ENCODE measurements at regions not wholly inside any gene's neighbourhood (a gene's known extent, or its start where the extent isn't known, plus 50 kb on each side); places are given as distances from the start of the nearest gene placed in this dataset.

GRCh38 chr18:40863801-40864200, 1091.2 kb upstream of the PIK3C3 start:
- no peak for DNase-seq

DNA sequence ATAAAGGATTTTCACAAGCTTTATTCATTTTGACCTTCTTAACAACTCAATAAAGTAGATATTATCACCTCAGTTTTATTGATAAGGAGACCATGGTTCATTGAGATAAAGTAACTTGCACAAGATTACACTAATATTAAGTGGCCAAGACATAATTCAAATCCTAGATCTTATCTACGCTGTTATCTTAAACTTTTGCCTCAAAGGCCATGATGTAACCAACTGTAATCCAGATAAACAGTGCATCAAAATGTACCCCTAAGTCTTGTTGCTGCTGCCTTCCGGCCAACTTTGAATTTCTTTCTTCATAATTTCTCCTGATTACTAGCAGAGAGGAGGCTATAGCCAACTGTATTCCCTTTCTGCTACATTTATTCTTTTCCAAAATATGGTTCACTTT, 1094.8 kb upstream of the PIK3C3 start:
- DNase-seq = no peak

GRCh38 chr18:40855661-40856060, 1099.4 kb upstream of the PIK3C3 start:
- no peak for DNase-seq

- DNase-seq = no peak
Observed at GRCh38 chr18:40852406-40852805, 1102.6 kb upstream of the PIK3C3 start.

DNA sequence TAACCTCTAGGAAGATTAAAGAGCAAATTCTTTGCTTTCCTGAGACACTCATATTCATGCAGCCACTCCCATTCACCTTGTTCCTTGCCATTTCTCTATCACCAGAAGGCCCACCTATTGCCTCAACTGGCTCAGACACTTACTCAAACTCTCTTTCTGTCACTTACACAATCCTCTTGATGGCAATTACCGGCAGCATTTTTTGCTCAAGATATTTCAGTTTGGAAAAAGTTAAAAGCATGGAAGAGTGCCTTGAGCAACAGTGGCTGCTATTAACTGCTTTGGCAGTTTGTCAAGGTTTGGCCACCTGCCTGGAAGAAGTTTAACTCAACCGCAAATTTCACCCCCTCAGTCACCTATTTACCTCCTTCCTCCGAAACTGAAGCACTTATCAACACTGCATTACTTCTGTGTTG, 1104.0 kb upstream of the PIK3C3 start:
- DNase-seq = no peak

GRCh38 chr18:40849886-40850285, 1105.1 kb upstream of the PIK3C3 start:
- DNase-seq = no peak

GRCh38 chr18:40841467-40841866, 1113.6 kb upstream of the PIK3C3 start:
- no peak for DNase-seq

DNA sequence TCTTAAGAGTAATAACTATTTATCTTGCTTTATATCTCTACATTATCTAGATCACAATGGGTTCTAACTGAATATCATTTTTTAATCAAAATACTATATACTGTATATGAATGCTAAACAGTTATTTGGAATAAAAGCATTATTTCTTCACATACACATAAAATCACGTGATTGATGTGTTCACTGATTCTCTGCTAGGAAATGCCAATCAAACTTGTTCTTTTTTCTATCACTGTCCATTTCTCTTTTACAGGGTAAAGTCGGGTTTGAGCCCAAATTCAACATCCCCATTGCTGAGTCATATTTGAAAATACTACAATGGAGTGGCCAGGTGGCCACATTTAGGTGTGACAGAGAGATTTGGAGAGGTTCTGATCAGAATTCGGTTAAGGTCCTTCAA, 1114.0 kb upstream of the PIK3C3 start:
- DNase-seq = no peak

DNA sequence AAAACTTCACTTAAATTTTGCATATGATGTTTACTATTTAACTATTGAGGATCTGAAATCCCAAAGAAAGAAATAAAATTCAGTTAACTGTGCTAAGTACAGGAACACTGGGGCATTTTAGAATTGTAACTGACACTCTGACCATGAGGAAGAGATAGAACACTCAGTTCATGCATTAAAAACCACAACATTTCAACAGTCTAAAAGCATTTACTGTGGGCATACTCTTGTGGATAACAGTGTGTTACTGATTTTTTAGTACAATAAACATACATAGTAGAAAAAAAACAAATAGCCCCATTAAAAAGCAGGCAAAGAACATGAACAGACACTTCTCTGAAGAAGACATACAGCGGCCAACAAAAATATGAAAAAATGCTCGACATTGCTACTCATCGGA, 1122.7 kb upstream of the PIK3C3 start:
- DNase-seq = no peak

DNA sequence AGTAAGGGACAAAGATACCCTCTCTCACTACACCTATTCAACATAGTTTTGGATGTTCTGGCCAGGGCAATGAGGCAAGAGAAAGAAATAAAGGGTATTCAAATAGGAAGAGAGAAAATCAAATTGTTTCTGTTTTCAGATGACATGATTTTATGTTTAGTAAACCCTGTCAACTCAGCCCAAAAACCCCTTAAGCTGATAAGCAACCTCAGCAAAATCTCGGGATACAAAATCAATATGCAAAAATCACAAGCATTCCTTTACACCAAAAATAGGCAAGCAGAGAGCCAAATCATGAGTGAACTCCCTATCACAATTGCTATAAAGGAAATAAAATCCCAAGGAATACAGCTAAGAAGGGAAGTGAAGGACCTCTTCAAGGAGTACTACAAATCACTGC, 1130.7 kb upstream of the PIK3C3 start:
- DNase-seq = no peak

GRCh38 chr18:40821596-40822243, 1133.3 kb upstream of the PIK3C3 start:
- DNase-seq = no peak

DNA sequence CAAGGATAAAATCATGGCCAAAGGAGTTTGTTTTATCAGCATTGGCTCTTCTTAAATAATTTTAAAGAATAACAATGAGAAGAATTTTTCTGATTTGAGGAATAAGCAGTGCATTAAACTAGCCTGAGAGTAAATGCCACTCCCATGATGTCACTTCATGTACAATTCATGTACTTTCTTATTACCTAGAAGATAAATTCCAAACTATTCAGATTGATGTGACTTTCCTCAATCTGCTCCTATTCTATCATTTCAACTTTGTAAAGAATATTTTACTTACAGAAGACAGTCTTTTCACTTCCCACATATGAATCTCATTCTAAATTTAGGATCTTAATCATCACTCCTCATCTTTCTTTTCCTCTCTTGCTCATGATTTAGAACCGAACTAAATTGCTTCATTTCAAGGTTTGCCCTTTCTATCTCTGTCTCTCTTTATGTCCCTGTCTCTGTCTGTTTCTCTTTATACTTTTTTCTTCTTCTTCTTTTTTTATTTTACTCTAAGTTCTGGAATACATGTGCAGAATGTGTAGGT, 1142.0 kb upstream of the PIK3C3 start:
- no peak for DNase-seq

- DNase-seq = no peak
Observed at GRCh38 chr18:40810372-40810771, 1144.7 kb upstream of the PIK3C3 start.

DNA sequence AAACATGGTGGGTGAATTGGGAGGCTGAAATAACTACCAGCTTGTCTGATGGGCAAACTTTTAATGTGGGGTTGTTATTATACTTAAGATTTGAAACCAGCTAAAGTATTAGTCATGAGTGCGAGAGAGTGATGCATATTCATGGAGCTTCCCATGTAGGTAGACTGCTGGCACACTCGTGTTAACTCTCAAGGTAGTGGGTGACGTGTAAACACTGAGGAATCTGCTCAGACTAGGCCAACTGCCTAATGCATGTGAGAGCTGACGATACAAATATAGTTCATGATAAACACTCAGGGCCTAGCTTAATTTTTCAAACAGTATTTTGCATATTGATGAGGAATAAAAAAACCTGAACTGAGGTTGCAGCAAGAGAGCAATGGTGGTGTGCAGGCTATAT, 1165.7 kb upstream of the PIK3C3 start:
- DNase-seq = no peak

DNA sequence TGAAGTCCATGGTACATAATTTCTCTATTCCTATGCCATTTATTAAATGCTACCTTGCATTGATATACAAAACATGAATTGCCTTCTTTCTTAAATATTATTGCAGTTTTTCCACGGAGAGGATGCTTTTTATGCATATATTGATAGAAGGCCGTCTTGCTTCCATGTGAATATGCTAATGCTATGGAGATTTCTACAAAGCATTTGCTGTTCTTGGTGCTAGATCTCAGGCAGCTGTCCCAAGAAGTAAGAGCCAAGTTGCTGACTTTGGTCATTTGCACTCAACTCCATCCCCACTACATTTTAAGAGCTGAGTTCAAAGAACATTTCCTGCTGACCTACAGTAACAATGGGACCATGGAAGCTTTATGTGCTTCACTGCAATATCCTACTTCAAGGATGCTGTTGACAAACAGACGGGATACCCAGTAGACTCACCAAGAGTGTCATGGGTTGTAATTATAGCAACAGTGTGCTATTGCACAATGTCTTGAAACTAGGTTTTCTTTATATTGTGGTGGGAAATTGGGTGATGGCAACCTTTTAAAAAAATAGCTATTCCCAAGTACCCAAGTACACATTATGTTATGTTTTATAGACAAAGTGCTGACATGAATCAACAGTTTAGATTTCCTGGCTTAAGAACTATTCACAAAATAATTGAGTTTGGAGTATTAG, 1172.4 kb upstream of the PIK3C3 start:
- no peak for DNase-seq

DNA sequence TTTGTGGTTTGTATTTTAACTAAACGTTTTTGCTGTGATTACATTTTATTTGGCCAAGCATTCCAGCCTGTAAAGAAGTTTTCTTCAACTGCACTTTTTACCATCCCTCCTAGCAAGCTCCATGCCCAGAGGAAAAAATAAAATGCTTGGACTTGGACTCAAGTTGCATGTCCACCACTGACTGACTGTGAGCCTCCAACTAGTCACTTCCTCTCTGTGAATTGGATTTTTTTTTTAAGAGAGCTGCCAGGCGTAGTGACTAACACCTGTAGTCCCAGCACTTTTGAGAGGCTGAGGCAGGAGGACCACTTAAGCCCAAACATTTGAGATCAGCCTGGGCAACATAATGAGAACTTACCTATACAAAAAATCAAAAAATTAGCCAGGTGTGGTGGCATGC, 1185.2 kb upstream of the PIK3C3 start:
- no peak for DNase-seq

DNA sequence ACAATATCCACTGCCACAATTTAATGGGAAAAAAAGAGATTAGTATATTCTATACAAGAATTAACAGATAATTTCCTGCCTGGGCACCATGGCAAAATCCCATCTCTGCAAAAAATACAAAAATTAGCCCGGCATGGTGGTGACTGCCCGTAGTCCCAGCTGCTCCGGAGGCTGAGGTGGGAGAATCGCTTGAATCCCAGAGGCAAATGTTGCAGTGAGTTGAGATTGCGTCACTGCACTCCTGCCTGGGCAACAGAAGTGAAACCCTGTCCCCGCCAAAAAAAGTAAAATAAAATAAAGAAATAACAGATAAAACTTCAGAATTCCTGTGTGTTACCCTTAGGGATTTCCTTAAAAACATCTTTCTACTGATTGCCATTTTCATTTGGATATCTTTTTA, 1194.8 kb upstream of the PIK3C3 start:
- DNase-seq = no peak

DNA sequence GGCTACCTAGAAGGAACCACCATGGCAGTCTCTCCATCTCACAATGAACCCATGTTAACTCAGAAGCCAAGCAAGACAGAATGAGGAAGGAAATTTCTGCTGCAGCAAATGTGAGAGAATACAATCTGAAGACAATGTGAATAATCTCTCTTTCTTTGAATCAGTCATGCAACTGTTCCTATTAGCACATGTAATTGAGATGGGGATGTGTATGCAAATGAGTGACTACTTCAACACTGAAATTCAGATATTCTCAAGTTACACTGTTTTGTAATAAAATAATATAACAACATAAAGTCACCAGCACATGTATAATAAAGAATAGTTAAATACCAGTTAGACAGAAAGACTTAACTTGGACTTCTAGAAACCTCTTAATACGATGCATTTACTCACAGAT, 1200.6 kb upstream of the PIK3C3 start:
- DNase-seq = no peak

DNA sequence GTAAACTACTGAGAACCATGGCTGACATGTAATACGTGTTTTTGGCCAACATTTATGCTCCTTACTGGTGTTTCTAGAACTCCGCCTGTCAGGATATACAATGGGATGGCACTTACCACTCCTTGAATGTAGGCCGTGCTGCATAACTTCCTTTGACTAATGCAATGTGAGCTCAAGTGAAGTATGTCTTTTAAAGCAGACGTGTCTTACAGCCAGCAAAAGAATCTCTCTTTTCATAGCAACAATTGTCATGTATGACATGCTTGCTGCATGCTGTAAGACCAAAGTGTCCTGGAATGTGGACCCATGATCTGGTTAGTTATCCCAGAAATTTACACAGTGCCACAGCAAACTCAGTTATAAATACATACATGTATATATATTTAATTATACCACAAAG, 1202.7 kb upstream of the PIK3C3 start:
- DNase-seq = no peak

DNA sequence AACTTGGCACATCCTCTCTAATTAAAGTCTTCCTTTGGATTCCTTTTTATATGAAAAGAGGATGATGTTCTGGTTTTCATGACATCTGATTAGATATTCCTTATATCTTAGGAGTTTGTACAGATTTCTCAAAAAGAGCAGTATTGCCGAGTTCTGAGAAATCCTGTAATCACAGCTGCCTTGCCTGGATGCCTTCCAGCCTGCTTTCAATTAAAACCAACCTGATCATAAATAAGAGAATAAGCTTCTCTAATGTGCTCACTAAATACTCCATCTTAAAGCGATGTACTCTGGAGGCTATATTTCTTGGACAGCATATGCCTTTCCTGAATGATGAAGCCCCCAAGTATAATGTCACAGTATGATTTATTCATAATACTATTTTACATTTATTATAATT, 1203.8 kb upstream of the PIK3C3 start:
- DNase-seq = no peak

- no peak for DNase-seq
Observed at GRCh38 chr18:40739029-40739428, 1216.0 kb upstream of the PIK3C3 start.

DNA sequence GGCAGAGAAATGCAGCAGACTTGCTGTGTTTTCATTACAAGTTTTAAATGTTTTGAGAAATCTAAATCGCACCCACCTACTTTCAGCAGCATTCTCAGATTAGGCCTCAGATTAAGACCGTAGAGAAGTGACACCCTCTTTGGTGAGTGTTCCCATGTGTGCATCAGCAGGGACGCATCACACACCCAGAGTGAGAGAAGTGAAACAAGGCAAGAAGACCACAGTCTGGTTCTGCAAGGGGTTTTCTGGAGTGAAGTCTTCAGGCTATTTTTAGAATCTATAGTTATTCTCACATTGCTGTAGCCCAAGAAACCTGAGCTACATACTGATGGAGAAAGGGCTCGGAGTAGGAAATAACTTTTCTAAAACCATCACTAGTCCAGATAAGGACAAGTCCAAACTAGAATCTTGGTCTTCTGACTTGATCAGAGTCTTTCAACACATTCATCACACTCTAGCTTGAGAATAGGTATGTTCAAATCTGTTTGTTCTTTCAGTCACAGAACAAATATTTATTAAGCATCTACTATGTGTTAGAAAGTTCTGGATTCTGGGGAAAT, 1216.6 kb upstream of the PIK3C3 start:
- no peak for DNase-seq

GRCh38 chr18:40708726-40709125, 1246.3 kb upstream of the PIK3C3 start:
- no peak for DNase-seq

DNA sequence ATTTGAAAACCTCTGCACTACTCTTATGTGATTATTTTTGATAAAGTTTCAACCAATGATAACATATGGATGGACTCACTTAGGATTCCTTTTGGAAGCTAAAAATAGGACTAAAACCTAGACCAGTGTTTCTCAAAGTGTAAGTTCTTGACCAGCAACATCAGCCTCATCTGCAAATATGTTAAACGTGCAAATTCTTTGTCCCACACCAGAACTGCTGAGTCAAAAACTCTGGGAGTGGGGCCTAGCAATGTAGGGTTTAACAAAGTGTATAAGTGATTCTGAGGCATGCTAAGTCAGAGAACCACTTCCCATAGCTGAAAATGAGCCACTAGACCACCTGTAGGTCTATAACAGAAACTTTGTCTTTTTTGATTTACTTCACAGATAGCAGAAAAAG, 1247.2 kb upstream of the PIK3C3 start:
- no peak for DNase-seq

DNA sequence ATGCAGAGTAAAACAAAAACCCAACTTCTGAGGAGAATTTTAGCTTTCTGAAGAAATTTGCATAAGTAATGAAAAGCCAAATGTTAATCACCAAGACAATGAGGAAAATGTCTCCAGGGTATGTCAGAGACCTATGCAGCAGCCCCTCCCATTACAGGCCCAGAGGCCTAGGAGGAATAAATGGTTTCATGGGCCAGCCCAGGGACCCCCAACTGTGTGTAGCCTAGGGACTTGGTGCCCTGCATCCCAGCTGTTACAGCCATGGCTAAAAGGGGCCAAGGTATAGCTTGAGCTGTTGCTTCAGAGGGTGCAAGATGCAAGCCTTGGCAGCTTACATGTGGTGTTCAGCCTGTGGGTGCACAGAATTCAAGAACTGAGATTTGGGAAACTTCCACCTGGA, 1256.9 kb upstream of the PIK3C3 start:
- no peak for DNase-seq

All from CD4-positive, alpha-beta T cell treated with Interleukin-4 for 4 hours (primary cell).